ENCODE measurements at regions not wholly inside any gene's neighbourhood (a gene's known extent, or its start where the extent isn't known, plus 50 kb on each side); places are given as distances from the start of the nearest gene placed in this dataset.

GRCh38 chr9:78811622-78812276 is 514.8 kb downstream of the PSAT1 start:
- TF ChIP-seq CTCF (conservative IDR thresholded peaks at IDR 0.05) (no peak), ZFX (IDR thresholded peaks at IDR 0.05) (no peak)
